Stimulated activated CD4-positive, alpha-beta T cell treated with anti-CD3 and anti-CD28 coated beads, TNF-alpha, amount 100 ng/mL, for 4 hours (primary cell): ENCODE measurements at regions not wholly inside any gene's neighbourhood (a gene's known extent, or its start where the extent isn't known, plus 50 kb on each side); places are given as distances from the start of the nearest gene placed in this dataset.

Experiments used
- DNase-seq, 3 experiments: peaks; one replicate each; pipeline ENCODE4 v3.0.0-alpha.2; 2020; ENCODE audit warnings: low read depth in 3 of 3

- no peak for DNase-seq
These were observed 238.5 kb upstream of the CSF3R start for GRCh38 chr1:36721261-36721660.

- no peak for DNase-seq
These were observed 234.7 kb upstream of the CSF3R start for GRCh38 chr1:36717431-36717830.

GRCh38 chr1:36715797-36716196 is 233.1 kb upstream of the CSF3R start:
- no peak for DNase-seq

GRCh38 chr1:36714301-36714700 is 231.6 kb upstream of the CSF3R start:
- DNase-seq = no peak

- DNase-seq = no peak
These were observed 228.8 kb upstream of the CSF3R start for GRCh38 chr1:36711480-36711879.

- DNase-seq = no peak
These were observed 228.2 kb upstream of the CSF3R start for GRCh38 chr1:36710951-36711350.

- no peak for DNase-seq
These were observed 227.3 kb upstream of the CSF3R start for GRCh38 chr1:36709869-36710481.

GRCh38 chr1:36708587-36708986 is 225.9 kb upstream of the CSF3R start:
- DNase-seq = no peak

- DNase-seq = no peak
These were observed 224.5 kb upstream of the CSF3R start for GRCh38 chr1:36707221-36707620.

- no peak for DNase-seq
These were observed 223.7 kb upstream of the CSF3R start for GRCh38 chr1:36706416-36706815.

- no peak for DNase-seq
These were observed 222.9 kb upstream of the CSF3R start for GRCh38 chr1:36705629-36706028.

GRCh38 chr1:36703526-36704208 is 221.0 kb upstream of the CSF3R start:
- peak; percentile 1 to 29 (median 24) for DNase-seq

GRCh38 chr1:36702963-36703362 is 220.2 kb upstream of the CSF3R start:
- DNase-seq = no peak

- DNase-seq = no peak
These were observed 216.6 kb upstream of the CSF3R start for GRCh38 chr1:36699113-36699911.

GRCh38 chr1:36697836-36698605 is 215.3 kb upstream of the CSF3R start:
- no peak for DNase-seq

- DNase-seq = no peak
These were observed 213.7 kb upstream of the CSF3R start for GRCh38 chr1:36696261-36696940.

- no peak for DNase-seq
These were observed 210.9 kb upstream of the CSF3R start for GRCh38 chr1:36693603-36694002.

GRCh38 chr1:36693161-36693525 is 210.4 kb upstream of the CSF3R start:
- no peak for DNase-seq

GRCh38 chr1:36692465-36693160 is 209.9 kb upstream of the CSF3R start:
- no peak for DNase-seq

GRCh38 chr1:36691374-36691773 is 208.7 kb upstream of the CSF3R start:
- no peak for DNase-seq

GRCh38 chr1:36689992-36690391 is 207.3 kb upstream of the CSF3R start:
- DNase-seq = no peak
